Fibroblast of the conjunctiva (primary cell): ENCODE measurements at regions not wholly inside any gene's neighbourhood (a gene's known extent, or its start where the extent isn't known, plus 50 kb on each side); places are given as distances from the start of the nearest gene placed in this dataset.
"Not testable (repeated sequence)": the region's sequence is repeated elsewhere in the genome, so short reads cannot be mapped to it uniquely, and the experiment has no call there.

Experiments
- DNase-seq: peaks from one replicate; pipeline ENCODE4 v3.0.0-alpha.2; 2010; ENCODE audit warnings: low read depth

DNA sequence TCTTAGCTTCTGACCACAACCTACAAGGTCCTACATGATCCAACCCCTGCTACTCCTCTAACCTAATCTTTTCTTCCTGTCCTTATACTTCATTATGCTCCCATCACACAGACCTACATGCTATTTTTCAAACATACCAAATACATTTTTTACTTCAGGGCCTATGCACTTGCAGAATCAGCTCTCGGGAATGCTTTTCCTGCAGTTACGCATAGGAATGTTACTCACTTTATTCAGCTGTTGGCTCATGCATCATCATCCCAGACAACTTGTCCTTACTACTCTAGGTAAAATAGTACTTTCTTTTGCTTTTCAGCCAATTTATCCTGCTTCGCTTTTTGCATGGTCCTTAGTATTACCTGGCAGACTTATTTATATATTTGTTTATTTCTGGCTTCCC is 105.6 kb downstream of the OXSM start:
- DNase-seq, result no peak

DNA sequence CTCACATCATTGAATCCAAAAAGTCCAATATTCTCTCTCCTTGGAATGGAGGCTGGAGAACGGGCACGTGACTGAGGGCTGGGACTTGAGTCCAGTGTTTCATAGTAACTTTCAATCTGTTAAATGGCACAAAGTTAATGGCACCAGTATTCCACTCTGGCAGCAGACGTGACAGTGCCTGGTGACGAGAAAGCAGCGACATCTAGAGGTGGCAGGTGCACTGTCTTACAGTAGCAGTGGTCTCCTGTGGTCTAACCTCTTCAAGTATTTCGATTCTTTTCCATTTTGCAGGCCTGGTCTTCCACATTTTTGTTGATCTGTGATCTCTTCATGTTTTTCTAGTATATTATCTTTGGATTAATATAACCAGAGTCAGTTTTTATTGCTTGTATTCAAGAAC is 107.1 kb downstream of the OXSM start:
- DNase-seq, result no peak

DNA sequence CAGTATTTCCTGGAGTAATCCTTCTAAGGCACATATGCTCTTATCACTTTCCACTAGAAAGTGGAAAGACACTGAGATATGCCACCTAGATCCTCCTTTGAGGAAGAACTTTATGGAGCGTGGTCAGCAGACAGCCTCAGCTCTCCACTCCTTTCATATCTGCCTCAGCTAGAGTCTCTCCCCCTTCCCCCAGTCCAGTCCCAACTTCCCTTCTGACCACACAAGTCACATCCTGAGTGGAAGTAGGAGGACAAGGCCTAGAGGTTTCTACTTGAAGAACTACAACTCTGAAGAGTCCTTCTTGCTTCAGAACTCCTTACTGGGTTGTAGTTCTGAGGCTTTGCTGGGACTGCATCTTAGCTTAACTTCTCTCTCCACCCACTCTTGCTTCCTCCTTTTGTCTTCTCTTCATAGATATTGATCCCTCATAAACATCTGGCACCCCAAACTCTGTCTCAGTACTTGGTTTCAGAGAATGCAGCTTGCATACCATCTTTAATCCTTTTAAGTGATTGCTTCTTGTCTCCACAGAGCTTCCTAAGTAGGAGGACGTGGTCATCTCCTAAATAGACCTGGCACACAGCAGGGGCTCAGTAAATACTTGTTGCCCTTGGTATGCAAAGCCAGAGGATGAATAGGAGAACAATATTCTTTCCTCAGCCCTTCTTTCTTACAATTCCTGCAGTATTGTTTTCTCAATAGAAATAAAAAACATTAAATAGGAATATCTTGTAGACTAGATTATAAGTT is 109.6 kb downstream of the OXSM start:
- no peak for DNase-seq

GRCh38 chr3:25900161-25900560 is 110.3 kb downstream of the OXSM start:
- DNase-seq, result no peak

GRCh38 chr3:25901796-25902195 is 111.9 kb downstream of the OXSM start:
- DNase-seq, result no peak

GRCh38 chr3:25902586-25902985 is 112.7 kb downstream of the OXSM start:
- no peak for DNase-seq

- DNase-seq, result no peak
Measured at GRCh38 chr3:25903371-25904129, 113.7 kb downstream of the OXSM start.

DNA sequence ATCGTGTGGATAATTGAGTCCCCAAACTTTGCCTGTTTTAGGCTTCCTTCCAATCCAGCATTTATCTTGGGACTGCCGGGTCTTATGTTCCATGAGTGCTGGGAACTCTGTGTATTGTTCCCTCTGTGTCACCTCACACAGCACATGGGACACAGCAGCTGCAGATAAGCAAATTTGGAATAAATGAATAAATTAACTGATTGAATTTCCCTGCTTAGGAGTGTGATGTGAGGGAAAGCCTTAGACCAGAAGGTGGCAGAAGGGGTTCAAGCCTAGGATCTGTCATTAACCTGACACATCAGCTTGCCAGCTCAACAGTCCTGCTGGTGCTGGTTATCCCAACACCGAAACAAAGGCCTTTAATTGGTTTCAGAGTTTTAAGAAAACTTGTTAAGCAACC is 114.3 kb downstream of the OXSM start:
- DNase-seq, result no peak

DNA sequence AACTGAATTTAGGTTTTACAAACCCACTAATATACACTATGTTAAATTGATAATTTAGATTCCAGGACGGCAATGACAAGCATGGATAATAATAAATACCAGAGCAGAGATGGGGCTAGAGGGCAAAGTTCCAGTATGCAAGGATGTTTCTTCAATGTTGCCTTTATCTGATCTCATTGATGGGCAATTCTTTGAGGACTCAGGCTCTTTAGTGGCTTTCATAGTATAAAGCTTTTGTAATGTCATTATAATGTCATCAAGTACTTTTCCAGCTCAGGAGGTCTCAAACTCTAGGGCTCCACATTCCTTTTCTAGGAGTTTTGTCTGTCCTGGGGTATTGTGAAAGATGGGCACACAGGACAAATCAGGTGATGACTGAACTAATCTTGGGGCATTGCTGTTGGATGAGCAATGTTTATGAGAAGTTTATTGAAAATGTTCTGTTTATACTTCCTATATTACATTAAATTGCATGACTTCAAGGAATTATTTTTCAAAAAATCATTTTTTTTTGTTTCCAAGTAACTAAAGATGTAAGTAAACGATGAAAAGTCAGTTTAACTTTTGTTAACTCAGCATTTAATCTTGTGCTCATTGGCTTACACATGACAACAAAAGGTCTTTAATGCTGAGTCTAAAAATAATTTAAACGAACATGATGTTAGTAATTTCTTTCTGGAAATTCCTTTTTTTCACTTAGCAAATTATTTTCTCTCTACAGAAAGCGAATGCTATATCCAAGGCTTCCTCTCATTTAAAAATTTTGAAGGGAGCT is 116.4 kb downstream of the OXSM start:
- DNase-seq, result no peak

- no peak for DNase-seq
Measured at GRCh38 chr3:25907081-25907480, 117.2 kb downstream of the OXSM start.

DNA sequence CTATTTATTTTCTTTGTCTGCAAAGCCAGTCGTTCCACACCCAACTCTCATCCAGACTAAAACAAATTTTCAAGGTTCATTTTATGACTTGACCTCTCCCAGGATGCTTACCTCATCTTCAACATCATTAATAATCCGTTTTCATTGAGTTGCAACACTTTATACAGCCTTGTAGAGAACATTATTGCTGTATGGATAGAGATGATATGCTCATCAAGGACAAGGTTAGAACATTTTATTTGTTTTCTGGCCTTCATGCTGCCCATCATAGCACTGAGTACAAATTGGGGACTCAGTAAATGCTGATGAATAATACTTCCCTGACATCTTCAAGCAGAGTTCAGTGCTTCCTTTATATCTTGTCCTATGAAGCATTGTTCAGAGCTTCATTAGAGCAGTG is 120.2 kb downstream of the OXSM start:
- DNase-seq, result no peak

GRCh38 chr3:25910997-25911396 is 121.1 kb downstream of the OXSM start:
- DNase-seq, result no peak

GRCh38 chr3:25911525-25912295 is 121.8 kb downstream of the OXSM start:
- DNase-seq, result no peak

DNA sequence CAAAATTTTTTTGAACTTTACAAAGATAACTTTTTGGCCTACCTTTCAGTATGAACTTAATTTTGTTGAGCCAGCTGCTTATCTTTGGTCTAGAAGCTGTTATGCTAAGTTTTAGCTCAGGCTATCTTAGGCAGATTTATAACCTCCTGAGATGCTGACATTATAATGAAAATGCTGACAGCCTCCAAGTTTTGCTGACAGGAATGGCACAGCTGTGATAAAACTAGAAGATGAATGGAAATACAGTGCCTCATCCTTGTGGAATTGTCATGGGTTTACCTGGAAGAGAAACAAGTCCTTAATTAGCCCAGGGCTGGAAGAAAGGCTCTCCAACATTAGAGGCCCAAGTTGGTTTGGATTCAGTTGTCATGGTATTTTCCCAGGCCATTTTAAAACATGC is 123.3 kb downstream of the OXSM start:
- no peak for DNase-seq

GRCh38 chr3:25915673-25916072 is 125.8 kb downstream of the OXSM start:
- no peak for DNase-seq

DNA sequence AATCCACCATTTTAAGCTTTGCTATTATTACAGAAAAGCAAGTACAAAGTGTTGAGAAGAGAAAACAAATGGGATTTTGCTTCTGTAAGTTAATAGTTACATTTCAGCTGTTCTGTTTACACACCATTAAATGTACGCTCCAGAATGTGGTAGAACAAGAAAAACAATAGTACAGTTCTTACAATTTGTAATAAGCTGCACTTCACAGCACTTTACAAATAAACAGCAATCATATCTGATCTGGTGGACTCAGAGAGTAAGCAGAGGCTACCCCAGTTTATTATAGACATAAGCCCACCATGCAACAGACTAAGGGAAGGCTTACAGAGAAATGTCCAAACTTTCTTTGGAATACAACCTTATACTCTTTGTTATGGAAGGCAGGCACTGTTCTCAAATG is 126.4 kb downstream of the OXSM start:
- DNase-seq, result no peak

- not testable (repeated sequence) for DNase-seq
Measured at GRCh38 chr3:25931967-25932366, 142.1 kb downstream of the OXSM start.

GRCh38 chr3:25938566-25939325 is 148.9 kb downstream of the OXSM start:
- no peak for DNase-seq

DNA sequence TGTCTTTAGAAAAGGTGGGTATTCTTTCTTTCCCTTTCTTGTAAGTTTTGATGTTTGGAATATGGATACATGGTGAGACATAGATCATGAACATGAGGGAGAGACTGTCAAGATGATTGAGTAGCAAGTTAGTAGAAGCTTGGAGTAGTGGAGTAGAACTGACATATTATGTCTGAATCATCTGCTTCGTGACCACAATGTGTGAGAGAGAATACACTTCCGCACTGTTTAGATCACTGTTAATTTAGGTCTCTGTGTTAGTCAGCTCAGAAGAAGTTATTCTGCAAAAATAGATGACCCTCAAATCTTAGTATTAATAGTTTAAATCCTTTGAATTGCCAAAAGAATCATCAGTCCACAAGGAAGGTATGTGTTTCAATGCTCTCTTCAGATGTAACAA is 151.0 kb downstream of the OXSM start:
- DNase-seq, result no peak

GRCh38 chr3:25944329-25944728 is 154.4 kb downstream of the OXSM start:
- DNase-seq, result no peak

DNA sequence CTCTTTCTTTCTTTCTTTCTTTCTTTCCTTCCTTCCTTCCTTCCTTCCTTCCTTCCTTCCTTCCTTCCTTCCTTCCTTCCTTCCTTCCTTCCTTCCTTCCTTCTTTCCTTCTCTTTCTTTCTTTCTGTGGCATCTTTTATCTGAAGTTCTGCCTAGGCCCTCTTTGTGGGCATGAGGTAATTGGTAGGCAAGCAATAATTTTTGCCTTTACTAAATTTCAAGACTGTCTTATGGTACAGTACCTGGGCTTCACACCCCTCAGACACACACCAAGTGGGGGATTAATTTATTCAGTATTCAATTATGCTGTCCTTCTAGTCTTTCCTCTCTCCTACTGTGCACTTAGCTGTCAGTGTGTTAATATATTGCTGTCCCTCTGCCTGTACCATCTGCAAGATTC is 155.5 kb downstream of the OXSM start:
- no peak for DNase-seq
